GM12878 (cell line): ENCODE measurements at regions not wholly inside any gene's neighbourhood (a gene's known extent, or its start where the extent isn't known, plus 50 kb on each side); places are given as distances from the start of the nearest gene placed in this dataset.

ENCODE experiments used
- BHLHE40 ChIP-seq, 2 experiments: fragments of 450-650 bp in 1 of 2; IDR thresholded peaks; 2 replicates each; pipeline ENCODE4 v1.6.1; 2011 to 2017; ENCODE audit warnings: low read depth in 2 of 2, borderline replicate concordance in 1 of 2, improper control_type of control experiment in 1 of 2, low read length in 1 of 2, mild to moderate bottlenecking in 1 of 2
- CTCF ChIP-seq, 3 experiments: IDR thresholded peaks in 2 of 3; conservative IDR thresholded peaks in 1 of 3; 2 replicates each; pipeline ENCODE4 v1.5.1; 2011; ENCODE audit warnings: low read depth in 3 of 3, low read length in 3 of 3, mild to moderate bottlenecking in 3 of 3, control low read depth in 2 of 3, moderate library complexity in 2 of 3, inconsistent platforms in 1 of 3, mixed read lengths in 1 of 3; ENCODE audit not compliant: control insufficient read depth in 2 of 3, insufficient read depth in 1 of 3; ENCODE audit errors: extremely low read depth in 1 of 3
- EP300 ChIP-seq, 2 experiments: fragments of 150-350 bp in 1 of 2; IDR thresholded peaks; 2 replicates each; pipeline ENCODE4 v1.6.1; 2011 to 2012; ENCODE audit warnings: low read depth in 2 of 2, low read length in 2 of 2, borderline replicate concordance in 1 of 2, improper control_type of control experiment in 1 of 2, inconsistent platforms in 1 of 2; ENCODE audit not compliant: control insufficient read depth in 1 of 2
- IKZF1 ChIP-seq: fragments of 450-650 bp; conservative IDR thresholded peaks from 2 replicates; pipeline ENCODE4 v1.6.1; 2017; ENCODE audit warnings: antibody characterized with exemption, mild to moderate bottlenecking
- POLR2A ChIP-seq: IDR thresholded peaks from 2 replicates; pipeline ENCODE4 v1.6.1; 2011; ENCODE audit warnings: low read depth, mild to moderate bottlenecking, low read length
- RFX5 ChIP-seq: IDR thresholded peaks from 2 replicates; pipeline ENCODE4 v1.6.1; 2011; ENCODE audit warnings: low read depth, low read length, improper control_type of control experiment
- TBL1XR1 ChIP-seq: IDR thresholded peaks from 2 replicates; pipeline ENCODE4 v1.6.1; 2012; ENCODE audit warnings: low read depth, low read length, improper control_type of control experiment

GRCh38 chr4:1465173-1466033 is 59.2 kb upstream of the NKX1-1 start:
- TF ChIP-seq TBL1XR1, result no peak
- TF ChIP-seq POLR2A, result no peak
- no peak for TF ChIP-seq EP300 (IDR thresholded peaks at IDR 0.05; ENCODE audit: borderline replicate concordance in 1 of 2, control insufficient read depth in 1 of 2, low read depth in 2 of 2, low read length in 2 of 2)
- no peak for TF ChIP-seq CTCF (IDR thresholded peaks at IDR 0.05 in 2 of 3, conservative IDR thresholded peaks at IDR 0.05 in 1 of 3; ENCODE audit: control insufficient read depth in 2 of 3, extremely low read depth in 1 of 3, insufficient read depth in 1 of 3, low read depth in 3 of 3, low read length in 3 of 3)
- TF ChIP-seq BHLHE40 (IDR thresholded peaks at IDR 0.05; ENCODE audit: borderline replicate concordance in 1 of 2, low read depth in 2 of 2, low read length in 1 of 2), result no peak
- no peak for TF ChIP-seq IKZF1
- no peak for TF ChIP-seq RFX5
